HG02884 (cell line): ENCODE measurements at regions not wholly inside any gene's neighbourhood (a gene's known extent, or its start where the extent isn't known, plus 50 kb on each side); places are given as distances from the start of the nearest gene placed in this dataset.

Experiments used
- ATAC-seq: cut with Tn5 transposase; IDR thresholded peaks from one replicate; pipeline ENCODE4 v1.9.1; 2021; ENCODE audit warnings: mild to moderate bottlenecking, moderate library complexity; ENCODE audit not compliant: unreplicated experiment

DNA sequence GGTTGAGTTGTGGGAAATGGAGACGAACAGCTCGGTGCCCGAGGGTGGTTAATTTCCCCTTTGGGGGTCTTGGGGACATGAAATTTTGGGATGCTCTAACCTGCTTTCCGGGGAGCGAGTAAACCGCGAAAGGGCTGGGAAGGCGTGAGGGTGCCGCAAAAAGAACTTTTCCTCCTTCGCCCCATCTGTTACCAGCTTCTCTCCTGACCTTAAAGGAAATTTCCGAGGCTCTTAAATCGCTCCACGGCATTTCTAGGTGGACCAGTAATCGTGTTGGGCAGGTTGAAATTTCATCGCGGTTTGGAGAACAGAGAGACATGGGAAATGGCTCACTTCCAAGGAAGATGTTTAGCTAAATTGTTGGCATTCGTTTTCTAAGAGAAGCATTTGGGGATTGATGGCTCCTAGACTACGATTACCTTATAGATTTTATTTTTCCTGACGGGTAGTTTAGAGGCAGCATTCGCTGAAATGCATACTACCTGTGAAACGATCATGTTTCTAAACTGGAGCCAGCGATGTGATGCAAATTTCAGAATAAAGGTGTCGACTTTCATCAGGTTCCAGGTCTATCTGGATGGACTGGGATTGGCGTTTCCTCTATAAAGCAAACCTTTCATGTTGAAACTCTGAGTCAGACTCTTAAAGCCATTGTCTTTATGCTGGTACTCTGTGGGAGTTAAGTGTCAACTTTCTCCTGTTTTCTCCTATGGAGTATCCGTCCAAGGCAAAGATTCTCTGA is 414.5 kb downstream of the PCNX1 start:
- ATAC-seq: no peak

DNA sequence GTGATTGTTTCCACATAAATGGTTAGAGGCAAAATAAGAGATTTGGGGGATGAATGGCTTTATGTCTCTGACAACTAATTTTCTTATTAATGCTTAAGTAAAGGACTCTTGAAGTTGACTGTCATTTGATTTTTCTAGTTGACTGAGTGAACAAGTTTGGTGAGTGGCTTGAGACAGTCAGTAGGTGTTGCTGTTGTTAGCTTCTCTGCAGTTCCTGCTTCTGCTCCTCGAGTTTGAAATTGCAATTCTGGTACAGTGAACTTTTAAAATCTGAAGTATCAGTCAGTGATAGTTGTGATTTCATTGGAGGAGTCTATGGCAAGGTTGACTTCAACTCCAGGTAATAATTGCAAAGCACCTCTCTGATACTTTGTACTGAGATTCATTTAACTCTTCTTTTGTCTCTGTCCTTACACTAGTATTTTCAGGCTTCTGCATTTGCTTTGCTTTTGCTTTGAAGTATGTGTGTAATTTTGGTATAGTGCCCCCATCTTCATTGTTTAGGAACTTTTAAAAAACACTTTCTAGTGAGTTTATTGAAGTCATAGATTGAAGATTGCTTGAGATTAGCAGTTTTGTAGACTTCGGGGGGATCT is 415.5 kb downstream of the PCNX1 start:
- ATAC-seq: no peak

DNA sequence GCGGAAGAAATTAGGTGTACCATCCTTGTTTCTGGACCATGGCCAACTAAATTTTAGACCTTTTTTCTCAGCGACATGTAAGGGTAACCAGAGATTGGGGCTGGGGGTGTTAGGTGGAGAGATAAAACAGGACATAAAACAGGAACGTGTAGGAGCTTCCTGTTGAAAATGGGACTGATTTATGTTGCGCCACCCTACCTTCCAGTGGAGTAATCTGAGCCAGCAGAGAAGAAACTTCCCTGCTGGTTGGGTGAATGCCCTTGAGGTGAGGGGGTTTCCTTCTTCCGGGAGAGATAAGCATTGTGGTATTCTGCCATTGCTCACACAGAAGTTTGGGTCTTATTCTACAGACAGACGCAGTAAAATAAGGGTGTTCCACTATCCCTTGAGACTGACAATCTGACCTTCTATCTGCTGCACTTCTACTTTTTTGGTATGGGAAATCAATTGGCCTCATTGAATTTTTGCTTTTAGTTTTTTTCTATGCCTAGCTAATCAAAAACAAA is 417.6 kb downstream of the PCNX1 start:
- no peak for ATAC-seq

DNA sequence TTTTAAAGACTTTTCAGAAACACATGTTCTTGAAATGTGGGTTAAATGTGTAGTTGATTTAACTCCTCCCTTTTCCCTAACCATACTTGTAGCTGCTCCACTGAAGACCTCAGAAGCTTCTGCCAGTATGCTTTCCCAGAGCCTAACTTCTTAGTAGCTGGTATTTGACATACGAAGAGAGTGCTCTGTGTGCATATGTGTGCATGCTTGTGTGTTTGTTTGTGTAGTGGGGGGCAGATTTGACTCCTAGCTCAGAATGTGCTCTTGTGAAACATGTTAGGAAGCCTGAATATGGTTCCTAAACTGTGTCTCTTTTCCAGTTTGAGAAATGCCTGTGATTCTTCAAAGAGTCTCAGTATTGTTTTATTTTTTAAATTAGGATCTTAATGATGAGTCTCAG is 420.4 kb downstream of the PCNX1 start:
- ATAC-seq: no peak

DNA sequence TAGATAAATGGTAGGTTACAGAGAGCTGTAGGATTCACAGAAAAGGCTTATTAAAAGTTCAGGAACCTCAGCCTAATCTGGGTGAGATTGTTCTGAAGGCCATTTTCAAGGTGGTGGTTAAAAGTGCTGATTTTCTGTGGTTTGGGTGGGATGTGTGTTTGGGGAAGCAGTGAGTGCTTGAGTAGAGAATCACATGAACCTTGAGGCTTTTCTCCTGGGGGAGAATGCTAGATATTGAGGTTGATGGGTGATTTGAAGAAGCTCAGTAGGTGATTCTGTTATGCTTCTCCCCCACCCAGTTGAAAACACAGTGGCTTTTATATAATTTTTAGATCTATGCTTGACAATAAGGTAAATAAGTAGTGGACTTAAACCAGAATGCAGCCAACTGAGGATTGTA is 420.9 kb downstream of the PCNX1 start:
- no peak for ATAC-seq

DNA sequence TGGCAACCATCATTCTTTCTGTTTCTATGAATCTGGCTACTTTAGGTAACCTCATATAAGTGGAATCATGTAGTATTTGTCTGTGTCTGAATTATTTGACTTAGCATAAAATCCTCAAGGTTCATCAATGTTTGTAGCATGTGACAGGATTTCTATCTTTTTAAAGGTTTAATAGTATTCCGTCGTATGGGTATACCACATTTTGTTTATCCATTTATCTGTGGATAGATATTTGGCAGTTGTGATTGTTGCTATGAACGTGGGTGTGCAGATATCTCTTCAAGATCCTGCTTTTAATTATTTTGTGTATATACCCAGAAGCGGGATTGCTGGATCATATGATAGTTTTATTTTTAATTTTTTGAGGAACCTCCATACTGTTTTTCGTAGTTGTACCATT is 421.7 kb downstream of the PCNX1 start:
- no peak for ATAC-seq

DNA sequence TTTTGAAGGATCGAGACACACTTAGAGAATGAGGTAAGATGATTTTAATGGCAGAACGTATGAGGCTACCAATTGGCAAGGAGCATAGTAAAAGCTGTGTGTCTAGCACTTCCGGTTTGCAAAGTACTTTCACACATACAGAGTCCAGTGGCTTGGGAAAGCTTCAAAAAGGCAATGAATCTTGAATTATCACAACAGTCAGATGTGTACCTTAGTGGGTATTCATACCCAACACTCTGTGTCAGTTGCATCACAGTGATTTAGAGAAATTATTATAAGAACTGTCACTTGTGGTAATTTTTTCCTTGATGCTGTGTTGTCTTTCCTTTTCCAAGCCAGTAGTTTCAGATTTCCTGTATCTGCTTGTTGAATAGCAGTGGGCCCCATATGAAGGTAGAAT is 424.1 kb downstream of the PCNX1 start:
- ATAC-seq: no peak

DNA sequence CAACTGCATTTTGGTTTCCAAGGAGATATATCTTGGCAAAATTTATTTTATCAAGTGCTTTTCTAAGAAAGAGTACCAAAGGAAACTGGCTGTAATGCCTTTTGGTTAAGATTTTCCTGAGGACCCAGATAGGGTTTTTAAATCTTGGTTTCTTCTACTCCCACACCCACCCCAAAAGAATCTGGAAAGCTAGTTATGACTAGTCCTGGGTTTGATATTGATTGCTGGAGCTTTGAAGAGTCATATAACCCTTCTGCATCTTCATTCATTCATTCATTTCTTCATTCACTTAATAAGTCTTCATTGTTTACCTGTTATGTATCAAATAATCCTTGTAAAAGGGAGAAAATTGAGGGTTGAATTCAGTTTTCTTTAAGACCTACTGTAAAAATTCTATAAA is 425.2 kb downstream of the PCNX1 start:
- no peak for ATAC-seq

DNA sequence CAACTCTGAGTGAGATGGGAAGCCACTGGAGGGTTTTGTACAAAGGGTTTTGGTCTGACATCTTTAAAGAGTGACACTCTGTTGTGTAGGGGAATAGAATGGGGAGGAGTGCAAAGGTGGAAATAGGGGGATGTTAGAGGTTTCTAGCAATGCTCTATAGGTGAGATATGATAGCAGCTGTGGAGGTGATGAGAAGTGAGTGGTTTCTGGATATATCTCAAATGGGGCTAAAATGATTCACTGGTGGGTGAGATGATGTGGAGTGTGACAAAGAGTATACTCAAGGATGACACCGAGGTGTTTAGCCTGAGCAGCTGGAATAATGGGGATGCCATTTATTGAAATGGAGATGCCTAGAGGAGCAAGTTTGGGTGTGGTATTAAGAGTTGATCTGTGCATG is 426.4 kb downstream of the PCNX1 start:
- ATAC-seq: no peak

DNA sequence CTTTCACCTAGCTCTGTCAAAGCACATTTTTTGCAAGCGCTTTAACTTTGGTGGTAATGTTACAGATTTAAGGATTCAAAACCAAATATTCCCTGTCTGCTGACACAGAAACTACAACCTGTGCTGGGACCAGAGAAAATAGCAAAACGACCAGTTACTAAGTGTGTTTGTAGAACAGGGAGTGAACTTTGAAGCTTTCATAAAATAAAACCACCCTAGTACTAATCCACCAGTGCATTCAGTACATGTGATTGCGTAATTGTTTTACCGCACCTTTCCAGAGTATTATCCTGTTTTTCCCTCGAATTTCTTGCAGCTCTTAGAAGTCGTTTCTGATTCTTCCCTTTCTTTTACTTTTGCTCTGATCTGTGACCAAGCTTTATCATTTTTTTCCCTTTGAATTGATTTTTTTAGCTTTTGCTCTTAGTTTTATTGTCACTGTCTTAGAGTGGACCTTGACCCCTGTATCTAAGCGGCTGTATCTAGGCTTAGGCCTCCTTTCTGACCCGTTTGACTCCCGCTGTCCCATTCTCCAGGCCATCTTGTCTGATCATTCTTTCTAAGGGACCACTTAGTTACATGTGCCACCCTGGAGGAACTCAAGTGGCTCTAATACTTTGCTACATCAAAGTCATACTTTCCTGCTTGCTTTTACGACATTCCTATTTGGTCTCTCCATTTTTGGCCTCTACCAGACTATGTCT is 429.4 kb downstream of the PCNX1 start:
- no peak for ATAC-seq

DNA sequence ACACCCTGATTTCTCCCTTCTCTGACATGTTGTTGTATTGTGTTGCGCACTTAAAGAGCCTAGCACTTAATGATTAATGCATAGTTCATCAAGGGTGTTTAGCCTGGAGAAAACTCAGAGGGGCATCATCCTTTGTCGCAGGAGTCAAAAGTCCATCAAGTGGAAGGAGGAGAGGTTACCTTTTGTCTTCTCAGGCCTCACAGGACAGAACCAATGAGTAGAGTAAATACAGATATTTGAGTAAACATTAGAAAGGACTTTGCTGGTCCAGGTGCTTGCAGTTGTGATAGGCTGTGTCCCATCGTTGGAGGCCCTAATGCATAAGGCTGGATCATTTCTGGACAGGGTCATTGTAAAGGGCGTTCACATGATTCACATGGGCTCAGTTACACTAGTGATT is 430.9 kb downstream of the PCNX1 start:
- ATAC-seq: no peak

DNA sequence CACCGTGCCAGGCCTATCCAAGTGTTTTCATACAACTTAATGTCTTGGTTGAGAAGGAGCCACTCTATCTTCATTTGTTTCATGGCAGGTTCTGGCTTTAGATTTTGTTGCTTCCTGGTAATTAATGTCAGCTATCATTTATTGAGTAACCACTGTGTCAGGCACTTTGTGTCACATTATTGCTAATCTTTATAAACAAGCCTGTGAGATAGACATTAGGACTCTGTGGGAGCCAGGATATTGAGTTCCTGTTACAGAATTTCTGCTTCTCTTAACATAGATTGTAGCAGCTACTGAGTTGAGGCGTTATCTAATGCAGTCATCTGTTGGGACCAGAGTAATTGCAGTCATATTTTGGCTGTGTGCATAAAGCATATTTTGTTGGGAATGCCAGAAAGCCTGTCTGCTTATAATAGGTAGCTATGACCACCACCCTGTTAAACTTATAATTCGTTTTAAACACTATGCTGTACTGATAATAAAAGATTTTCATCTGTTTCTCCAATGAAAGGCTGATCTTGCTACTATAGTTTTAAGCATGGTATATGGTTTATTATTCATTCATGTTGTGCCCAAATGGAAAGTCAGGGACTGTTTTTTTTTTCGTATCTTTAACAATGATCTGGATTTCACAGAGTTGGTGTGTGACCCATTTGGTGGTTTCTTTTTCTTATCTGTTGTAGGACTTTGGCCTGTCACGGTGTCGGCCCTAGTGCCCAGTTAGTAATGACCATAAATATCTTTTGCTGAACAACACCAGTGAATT is 432.6 kb downstream of the PCNX1 start:
- ATAC-seq: no peak

DNA sequence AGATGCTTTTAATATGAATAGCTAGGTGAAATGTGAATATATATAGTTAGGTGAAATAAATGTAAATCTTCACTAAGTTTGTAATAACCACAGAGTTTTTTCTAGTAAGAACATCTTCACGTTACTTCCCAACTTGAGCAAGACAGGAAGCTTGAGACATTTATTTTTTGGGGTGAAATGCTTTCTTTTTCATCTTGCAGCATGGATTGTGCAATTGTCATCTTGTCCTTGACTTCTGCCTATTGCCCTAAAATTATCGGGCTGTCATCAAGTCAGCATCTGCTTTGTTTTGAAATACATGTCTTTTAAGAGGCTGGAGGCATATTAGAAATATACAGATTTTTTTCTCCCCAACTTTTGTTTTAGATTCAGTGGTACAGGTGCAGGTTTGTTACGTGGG is 433.9 kb downstream of the PCNX1 start:
- ATAC-seq: no peak

DNA sequence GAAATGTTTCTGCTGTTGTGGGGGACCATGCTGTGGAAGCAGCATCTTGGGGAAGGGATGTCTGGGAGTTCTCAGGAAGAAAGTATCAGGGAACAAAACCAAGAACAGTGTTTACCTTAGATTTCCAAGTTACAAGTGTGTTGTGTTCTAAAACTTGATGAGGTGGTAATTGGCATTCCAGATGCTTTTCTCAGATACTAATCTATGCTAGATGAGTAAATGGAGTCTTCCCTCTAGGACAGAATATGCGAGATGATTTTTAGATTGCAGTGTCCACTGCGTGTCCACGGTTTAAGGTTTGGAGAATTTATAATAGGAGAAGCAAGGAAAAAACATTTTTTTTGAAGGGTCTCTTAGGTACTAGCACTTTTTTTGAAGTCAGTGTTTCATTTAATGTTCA is 436.5 kb downstream of the PCNX1 start:
- no peak for ATAC-seq

DNA sequence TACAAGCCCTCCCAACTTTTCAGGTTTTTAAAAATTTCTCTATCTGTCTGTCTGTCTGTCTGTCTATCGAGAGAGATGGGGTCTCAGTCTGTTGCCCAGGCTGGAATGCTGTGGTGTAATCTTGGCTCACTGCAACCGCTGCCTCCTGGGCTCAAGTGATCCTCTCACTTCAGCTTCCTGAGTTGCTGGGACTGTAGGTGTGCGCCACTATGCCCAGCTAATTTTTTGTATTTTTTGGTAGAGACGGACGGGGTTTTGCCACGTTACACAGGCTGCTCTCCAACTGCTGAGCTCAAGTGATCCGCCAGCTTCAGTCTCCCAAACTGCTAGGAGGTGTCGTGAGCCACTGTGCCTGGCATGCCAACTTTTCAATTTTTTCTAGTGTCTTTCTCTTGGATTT is 437.2 kb downstream of the PCNX1 start:
- no peak for ATAC-seq

DNA sequence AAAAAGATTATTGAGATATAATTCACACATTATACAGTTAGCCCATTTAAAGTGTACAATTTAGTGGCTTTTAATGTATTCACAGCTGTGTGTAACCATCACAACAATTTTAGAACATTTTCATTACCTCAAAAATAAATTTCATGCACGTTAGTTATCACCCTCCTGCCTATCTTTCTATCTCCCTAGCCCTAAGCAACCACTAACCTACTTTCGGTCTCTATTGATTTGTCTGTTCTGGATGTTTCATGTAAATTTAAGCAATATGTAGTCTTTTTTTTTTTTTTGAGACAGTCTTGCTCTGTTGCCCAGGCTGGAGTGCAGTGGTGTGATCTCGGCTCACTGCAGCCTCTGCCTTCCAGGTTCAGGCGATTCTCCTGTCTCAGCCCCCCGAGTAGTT is 439.4 kb downstream of the PCNX1 start:
- no peak for ATAC-seq

DNA sequence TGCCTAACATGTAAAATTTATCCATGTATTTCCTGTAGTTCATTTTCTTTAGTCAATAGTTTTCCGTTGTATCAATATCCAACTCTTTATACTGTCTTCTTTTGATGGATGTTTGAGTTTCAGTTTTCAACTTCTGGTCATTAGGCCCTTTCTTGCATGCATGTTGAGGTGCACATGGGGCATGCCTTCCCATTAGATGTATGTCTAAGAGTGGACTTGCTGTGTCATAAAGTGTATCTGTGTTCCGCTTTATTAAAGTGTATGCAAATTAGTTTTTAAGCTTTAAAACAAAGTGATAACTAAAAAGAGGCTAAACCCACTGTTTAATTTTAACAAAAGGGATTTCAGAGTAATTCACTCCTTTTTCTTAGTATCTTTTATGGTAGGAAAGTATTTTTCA is 441.1 kb downstream of the PCNX1 start:
- no peak for ATAC-seq

DNA sequence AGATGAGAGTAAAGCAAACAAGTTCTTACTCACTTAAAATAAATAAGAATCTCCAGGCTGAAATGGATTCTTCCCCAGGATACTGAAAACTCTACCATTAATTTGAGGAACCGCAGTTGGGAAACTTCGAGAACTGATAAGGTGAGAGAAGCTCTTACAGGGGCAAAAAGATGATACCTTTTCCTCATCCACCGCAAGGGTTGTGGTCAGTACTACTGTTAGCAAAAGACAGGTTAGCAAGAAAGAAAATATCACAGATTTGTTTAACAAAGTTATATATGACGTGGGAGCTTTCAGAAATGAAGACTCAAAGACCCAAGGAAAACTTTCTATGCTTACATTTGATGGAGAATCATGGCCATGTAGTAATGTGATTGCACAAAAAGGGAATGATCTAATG is 441.6 kb downstream of the PCNX1 start:
- no peak for ATAC-seq

DNA sequence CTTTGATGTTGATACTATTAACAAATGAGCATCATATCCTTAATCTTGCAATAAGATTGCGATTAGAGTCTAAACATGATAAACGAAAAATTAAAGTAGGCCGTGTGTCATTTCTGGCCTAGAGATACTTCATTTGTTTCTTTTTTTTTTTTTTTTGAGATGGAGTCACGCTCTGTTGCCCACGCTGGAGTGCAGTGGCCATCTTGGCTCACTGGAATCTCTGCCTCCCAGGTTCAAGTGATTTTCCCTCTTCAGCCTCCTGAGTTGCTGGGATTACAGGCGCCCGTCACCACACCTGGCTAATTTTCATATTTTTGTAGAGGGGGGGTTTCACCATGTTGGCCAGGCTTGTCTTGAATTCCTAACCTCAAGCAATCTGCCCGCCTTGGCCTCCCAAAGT is 446.9 kb downstream of the PCNX1 start:
- ATAC-seq: no peak

DNA sequence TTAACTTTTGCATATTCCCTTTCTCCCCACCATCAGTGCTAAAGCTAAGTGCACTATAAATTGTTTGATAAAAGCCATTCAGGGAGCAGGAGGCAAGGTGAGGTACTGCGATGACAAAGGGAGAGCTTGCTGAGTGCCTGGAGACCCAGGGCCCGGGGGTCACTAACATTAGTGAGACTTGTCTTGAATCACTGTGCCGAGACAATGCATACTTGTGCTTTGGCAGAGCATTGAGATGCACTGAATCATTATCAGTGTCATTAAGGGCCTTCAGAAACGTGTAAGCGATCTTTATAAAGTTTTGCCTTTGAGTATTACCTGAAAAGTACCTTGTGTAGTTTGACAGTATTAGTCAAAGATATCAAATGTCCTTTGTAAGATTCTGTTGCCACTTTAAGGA is 447.5 kb downstream of the PCNX1 start:
- no peak for ATAC-seq
